GM21619 (cell line): ENCODE measurements at regions not wholly inside any gene's neighbourhood (a gene's known extent, or its start where the extent isn't known, plus 50 kb on each side); places are given as distances from the start of the nearest gene placed in this dataset.

ENCODE experiments used
- ATAC-seq: cut with Tn5 transposase; IDR thresholded peaks from one replicate; pipeline ENCODE4 v1.9.1; 2021; ENCODE audit not compliant: unreplicated experiment

GRCh38 chr2:171225989-171226388, 65.3 kb upstream of the TLK1 start:
- no peak for ATAC-seq

GRCh38 chr2:171225302-171225980, 64.7 kb upstream of the TLK1 start:
- ATAC-seq: no peak

- no peak for ATAC-seq
Measured at GRCh38 chr2:171217330-171217729, 56.6 kb upstream of the TLK1 start.

- no peak for ATAC-seq
Measured at GRCh38 chr2:171216631-171217030, 55.9 kb upstream of the TLK1 start.

- ATAC-seq: no peak
Measured at GRCh38 chr2:171214093-171214492, 53.4 kb upstream of the TLK1 start.

GRCh38 chr2:171210864-171211431, 50.3 kb upstream of the TLK1 start:
- ATAC-seq: no peak
